GM12878 (cell line): ENCODE measurements at regions not wholly inside any gene's neighbourhood (a gene's known extent, or its start where the extent isn't known, plus 50 kb on each side); places are given as distances from the start of the nearest gene placed in this dataset.

Experiments
- POLR2AphosphoS5 ChIP-seq: IDR thresholded peaks from 2 replicates; pipeline ENCODE4 v1.6.1; 2011; ENCODE audit warnings: mild to moderate bottlenecking, low read length, inconsistent platforms
- TAF1 ChIP-seq: IDR thresholded peaks from 2 replicates; pipeline ENCODE4 v1.6.1; 2011; ENCODE audit warnings: mild to moderate bottlenecking, low read depth, low read length, borderline replicate concordance

GRCh38 chr10:83253011-83253671 lies 886.2 kb upstream of the GHITM start:
- no peak for TF ChIP-seq POLR2AphosphoS5
- no peak for TF ChIP-seq TAF1
